ENCODE measurements at regions not wholly inside any gene's neighbourhood (a gene's known extent, or its start where the extent isn't known, plus 50 kb on each side); places are given as distances from the start of the nearest gene placed in this dataset.
A peak's percentile ranks its signal among the peaks of the same experiment; 100 is the strongest.
"Not testable (repeated sequence)": the region's sequence is repeated elsewhere in the genome, so short reads cannot be mapped to it uniquely, and the experiment has no call there.

DNA sequence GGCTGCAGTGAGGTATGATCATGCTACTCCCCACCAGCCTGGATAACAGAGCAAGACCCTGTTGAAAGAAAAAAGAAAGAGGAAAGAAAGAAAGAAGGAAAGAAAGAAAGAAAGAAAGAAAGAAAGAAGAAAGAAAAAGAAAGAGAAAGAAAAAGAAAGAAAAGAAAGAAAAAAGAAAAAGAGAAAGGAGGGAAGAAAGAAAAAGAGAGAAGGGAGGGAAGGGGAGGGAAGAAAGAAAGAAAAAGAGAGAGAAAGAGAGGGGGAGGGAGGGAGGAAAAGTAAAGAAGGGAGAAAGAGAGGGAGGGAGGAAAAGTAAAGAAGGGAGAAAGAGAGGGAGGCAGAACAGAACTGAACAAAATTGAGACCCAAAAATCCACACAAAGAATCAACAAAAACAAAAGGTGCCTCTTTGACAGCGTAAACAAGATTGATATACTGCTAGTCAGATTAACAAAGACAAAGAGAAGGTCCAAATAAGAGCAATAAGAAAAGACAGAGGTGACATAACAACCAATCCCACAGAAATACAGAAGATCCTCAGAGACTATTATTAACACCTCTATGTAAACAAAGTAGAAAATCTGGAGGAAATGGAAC lies 293.9 kb upstream of the AMIGO2 start:
- DNase-seq (ENCODE audit: low read depth, low spot score): no peak

DNA sequence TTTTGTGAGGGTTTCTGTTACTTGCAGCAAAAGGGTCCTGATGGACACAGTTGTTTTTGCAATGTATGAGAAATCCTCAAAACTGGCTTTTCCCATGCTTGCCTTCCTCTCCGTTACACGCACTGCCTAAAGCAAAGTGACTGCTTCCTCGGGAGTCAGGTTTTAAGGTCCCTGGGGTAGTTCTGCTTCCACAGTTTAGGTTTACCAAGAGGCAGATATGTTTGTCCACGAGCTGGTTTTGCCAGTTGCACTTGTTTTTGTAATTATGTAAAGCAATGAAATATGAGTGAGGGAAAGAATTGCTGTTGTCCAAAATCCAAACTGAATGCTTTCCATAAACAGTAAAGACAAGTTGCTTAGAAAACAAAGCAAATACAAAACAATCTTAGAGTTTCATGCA lies 290.7 kb upstream of the AMIGO2 start:
- no peak for DNase-seq (ENCODE audit: low read depth, low spot score)

DNA sequence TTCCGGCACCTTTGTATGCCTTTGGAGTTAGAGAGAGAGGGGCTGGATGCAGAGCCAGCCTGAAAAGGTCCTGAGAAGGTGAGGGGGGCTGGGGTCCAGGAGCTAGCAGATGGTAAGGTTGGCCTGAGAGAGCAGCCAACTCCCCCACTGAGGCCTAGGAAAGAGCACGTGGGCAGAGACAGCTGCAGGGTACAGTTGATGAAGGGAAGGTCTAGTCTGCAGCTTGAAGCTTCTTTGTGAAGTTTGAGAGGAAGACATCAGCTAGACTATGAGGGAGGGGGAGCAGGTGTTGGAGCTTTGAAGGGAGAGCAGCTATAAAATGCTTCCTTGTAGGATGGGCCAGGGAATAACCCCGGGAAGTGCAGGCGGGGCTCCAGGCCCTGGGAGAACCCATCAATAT lies 289.3 kb upstream of the AMIGO2 start:
- DNase-seq (ENCODE audit: low read depth, low spot score): no peak

DNA sequence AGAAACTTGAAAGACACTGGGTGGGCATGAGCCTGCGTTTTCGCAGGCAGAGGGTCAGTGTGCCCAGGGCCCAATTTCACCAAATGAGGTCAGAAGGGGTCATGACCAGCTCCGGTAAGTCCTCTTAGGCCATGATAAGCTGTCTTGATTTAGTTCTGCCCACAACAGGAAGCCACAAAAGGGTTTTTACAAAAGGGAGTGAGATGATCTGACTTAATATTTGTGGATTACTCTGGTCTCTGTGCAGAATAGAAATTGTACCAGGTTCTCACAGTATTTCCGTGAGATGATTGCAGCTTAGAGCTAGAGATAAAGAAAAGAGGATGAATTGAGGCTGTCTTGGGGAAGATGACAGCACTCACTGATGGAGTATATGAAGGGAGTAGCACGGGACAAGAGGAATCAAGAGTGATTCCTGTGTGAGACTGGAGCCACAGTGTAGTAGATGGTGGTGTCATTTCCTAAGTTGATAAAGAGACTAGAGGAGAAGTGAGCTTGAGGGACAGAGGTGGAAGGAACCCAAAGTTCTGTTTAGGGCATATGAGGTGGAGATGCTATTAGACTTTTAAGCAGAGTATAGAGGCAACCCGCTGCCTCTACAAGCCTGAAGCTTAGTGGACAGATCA lies 288.3 kb upstream of the AMIGO2 start:
- DNase-seq (ENCODE audit: low read depth, low spot score): no peak

DNA sequence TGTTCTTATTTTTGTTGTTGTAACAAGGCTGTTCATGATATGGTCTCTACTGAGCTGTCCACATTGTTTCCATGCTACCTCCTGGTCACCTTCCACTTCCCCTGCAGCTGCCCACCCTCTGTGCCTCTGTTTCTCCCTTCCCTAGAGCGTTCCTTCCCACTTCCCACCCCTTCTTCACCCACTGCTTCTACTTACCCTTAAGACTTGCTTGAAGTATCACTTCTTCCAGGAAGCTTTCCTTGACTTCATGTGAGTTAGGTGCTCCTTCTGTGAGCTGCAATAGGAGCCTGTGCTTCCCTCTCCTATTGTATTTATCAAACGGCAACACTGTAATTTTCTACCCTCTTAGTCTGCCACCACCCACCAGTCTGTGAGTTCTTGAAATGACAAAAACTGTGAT lies 286.8 kb upstream of the AMIGO2 start:
- no peak for DNase-seq (ENCODE audit: low read depth, low spot score)

DNA sequence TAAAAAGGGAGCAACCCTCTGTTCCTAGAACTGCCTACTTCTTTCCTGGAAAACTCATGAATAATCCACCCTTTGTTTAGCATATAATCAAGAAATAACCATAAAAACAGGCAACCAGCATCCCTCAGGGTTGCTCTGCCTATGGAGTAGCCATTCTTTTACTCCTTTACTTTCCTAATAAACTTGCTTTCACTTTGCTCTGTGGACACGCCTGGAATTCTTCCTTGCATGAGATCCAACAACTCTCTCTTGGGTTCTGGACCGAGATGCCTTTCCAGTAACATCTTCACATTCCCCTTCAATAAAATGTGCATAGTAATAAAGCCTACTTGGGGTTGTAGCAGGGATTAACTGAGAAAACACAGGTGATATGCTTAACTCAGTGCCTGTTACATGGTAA lies 286.4 kb upstream of the AMIGO2 start:
- no peak for DNase-seq (ENCODE audit: low read depth, low spot score)

DNA sequence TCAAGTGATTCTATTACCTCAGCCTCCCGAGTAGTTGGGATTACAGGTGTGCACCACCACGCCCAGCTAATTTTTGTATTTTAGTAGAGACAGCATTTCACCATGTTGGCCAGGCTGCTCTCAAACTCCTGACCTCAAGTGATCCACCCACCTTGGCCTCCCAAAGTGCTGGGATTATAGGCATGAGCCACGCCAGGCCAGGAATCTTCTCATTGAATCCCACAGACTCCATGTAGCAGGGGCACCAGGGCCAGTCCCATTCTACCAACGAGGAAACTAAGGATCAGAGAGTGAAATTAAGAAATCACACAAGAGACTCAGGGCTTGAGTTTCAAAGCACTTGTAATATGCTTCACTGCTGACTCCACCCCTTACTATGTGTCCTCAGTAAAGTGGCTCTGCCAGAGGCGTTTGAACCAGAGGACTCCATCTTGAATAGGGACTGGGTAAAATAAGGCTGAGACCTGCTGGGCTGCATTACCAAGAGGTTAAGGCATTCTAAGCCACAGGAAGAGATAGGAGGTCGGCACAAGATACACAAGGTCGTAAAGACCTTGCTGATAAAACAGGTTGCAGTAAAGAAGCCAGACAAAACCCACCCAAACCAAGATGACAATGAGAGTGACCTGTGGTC lies 285.8 kb upstream of the AMIGO2 start:
- DNase-seq (ENCODE audit: low read depth, low spot score): not testable (repeated sequence)

DNA sequence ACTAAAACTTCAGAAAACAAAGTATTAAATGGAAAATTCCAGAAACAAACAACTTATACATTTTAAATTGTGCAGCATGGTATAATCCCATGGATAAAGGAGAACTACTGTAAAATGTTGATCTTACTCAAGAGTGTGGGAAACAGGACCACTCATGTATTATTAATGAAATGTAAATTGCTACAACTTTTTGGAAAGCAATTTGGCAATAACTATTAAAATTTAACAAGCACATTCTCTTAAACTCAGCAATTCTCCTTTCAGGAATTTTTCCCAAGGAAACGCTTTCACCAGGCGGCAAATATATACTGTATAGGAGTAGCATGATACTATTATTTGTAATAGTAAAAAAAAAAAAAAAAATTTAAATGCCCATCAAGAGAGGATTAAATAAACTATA lies 284.5 kb upstream of the AMIGO2 start:
- no peak for DNase-seq (ENCODE audit: low read depth, low spot score)

DNA sequence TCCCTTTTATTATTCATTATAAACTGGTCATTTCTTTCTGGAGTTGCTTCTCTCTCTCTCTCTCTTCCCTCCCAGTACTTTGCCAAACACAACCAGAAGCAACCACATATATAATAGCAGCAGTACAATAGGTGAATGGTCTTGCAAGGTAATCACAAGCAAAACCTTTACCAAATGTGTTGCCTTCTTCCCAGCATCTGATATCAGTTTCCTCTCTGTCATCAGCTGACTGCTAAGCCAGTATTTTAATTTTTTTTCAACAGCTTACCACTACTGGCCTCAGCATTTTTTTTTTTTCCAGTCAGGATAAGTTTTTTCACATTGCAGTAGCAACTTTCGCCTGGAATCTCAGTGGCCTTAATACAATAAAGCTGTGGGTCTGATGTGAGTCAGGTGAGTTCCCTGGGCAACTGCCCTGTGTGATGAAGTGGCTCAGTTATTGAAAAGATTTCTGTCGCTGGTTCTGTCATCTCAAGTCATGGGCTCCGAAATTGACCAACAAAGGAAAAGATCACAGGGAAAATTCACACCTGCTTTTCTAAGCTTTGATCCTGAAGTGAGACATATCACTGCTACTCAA lies 282.5 kb upstream of the AMIGO2 start:
- DNase-seq (ENCODE audit: low read depth, low spot score): no peak

DNA sequence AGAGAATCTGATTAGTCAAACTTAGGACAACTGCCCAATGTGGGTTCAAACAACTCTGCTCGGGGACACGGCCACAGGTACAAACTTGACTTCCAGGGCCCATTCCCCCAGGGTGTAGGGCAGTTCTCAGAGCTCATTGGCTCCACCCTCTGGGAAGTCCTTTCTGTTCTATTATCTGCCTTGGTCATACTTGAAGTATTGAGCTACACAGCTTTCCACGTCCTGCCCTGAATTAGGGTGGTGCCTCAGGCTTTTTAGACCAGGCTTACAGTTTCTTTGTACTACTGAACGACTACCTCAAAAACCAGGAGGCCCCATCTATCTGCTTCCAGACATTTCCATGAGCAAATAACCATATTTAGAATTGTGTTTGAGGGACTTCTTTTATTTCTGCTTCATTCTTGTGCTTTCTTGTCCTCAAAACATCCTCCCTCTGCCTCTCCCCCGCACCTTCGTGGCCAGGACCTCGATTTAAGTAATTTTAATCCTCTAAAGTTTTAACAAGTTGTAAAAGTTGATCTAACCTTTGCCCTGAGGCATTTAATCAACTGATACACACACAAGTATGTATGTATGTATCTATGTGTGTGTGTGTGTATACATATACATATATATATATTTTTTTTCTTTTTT lies 281.7 kb upstream of the AMIGO2 start:
- no peak for DNase-seq (ENCODE audit: low read depth, low spot score)

DNA sequence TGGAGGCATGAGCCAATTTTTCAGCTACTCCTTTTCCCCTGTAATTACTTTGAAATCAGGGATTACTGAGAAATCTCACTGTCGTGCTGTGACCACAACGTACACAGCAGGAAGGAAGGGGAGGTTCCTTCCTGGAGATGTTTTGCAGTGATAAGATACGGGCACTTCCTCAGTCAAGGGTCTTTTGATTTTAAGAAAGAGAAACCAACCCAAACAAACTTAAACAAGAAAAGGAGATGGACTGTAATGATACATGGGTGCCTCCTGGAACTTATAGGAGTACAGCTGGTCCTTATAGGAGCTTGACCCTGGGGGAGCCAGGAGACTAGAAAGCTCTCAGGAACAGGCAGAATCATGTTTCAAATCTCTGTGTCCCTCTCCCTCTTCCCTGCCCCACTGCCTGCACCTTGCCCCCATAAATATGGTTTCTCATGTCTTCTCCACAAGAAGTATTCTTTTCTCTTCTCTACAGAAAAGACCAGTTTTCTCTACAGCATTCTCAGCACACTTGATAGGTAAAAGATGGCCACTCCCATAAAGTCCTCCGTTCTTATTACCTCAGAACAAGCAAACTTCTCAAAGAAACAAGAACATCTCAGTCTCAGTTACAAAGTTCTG lies 281.1 kb upstream of the AMIGO2 start:
- peak; percentile 72 for DNase-seq (ENCODE audit: low read depth, low spot score)

DNA sequence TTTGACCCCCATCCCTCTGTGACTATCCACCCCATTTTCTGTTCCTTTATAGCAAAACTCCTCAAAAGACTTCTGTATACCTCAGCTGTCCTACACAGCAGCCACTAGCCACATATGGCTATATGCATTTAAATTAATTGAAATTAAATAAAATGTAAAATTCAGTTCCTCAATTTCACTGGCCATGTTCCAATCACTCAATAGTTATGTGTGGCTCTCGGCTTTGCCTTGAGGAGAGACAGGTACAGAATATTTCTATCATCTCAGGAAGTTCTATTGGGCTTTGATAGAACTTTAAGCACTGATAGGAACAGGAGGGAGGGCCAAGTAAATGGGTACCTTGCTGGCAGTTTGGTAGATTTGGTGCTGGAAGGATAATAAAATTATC lies 280.3 kb upstream of the AMIGO2 start:
- no peak for DNase-seq (ENCODE audit: low read depth, low spot score)

DNA sequence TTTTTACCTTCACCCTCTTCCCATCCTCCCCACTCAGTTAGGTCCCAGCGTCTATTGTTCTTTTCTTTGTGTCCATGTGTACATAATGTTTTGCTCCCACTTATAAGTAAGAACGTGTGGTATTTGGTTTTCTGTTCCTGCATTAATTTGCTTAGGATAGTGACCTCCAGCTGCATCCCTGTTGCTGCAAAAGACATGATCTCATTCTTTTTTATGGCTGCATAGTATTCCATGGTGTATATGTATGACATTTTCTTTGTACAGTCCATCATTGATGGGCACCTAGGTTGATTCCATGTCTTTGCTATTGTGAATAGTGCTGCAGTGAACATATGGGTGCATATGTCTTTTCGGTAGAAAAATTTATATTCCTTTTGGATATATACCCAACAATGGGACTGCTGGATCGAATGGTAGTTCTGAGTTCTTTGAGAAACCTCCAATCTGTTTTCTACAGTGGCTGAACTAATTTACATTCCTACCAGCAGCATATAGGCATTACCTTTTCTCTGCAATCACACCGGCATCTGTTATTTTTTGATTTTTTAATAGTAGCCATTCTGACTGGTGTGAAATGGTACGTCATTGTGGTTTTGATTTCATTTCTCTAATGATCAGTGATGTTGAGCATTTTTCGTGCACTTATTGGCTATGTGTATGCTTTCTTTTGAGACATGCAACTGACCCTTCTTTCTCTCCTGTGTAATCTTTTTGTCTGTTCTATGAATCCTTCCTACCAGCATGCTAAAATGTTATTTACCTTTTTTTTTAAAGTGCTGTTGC lies 279.7 kb upstream of the AMIGO2 start:
- DNase-seq (ENCODE audit: low read depth, low spot score): no peak

DNA sequence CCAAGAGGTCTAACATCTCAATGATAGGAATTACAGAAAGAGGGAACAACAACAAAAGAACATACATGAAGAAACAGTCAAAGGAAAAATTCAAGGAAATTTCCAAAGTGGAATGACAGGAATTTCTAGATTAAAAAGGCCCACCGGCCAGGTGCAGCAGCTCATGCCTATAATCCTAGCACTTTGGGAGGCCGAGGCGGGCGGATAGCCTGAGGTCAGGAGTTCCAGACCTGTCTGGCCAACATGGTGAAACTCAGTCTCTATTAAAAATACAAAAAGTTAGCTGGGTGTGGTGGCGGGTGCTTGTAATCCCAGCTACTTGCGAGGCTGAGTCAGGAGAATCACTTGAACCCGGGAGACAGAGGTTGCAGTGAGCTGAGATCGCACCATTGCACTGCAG lies 277.2 kb upstream of the AMIGO2 start:
- not testable (repeated sequence) for DNase-seq (ENCODE audit: low read depth, low spot score)

DNA sequence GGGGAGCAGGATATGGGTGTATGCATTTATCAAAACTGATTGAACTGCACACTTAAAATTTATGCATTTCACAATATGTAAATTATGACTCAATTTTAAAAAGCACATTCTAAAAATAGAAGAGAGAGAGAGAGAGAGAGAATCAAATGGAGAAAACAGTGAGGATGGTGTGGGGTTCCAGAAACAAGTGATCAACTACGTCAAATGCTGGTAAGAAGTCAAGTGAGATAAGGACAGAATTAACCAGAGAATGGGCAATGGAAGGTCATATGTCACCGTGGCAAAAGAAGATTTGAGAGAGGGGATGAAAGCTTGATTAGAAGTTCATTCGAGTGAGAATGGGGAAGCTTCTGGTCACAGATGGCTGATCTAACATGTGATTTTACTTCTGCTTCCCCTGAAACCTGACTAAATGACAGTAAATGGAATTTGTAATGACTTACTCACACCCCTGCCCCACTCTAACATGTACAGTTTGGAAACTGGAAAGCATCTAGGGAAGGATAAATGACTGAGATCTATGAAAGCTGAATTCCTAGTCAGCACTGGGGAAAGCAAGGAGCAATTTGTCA lies 276.5 kb upstream of the AMIGO2 start:
- no peak for DNase-seq (ENCODE audit: low read depth, low spot score)

DNA sequence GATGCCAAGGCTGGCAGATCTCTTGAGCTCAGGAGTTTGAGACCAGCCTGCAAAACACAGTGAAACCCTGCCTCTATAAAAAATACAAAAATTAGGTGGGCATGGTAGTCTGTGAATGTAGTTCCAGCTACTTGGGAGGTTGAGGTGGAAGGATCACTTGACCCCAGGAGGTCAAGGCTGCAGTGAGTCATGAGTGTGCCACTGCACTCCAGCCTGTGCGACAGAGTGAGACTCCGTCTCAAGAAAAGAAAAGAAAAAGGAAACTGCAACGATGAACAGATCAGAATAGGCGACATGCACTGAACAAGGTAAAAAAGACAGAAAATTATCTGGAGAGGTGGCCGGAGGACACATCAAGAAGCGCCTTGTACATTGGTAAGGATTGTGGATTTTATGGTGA lies 273.7 kb upstream of the AMIGO2 start:
- DNase-seq (ENCODE audit: low read depth, low spot score): no peak

DNA sequence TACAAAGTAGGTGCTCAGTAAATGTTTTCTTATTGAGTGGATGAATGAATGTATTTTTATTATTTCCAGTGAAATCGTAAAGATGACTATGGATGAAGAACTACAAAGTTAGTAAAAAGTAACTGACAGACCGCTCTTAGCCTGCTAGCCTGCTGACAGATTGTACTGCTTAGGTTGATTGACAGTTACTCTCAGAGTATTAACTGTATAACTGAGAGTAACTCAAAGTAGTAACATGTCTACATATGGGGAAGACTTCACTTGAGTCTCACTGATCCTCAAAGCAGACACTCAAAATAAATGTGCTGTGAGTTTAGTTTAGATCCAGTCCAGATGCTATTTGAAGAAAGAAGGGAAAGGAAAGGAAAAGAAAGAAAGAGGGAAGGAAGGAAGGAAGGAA lies 272.3 kb upstream of the AMIGO2 start:
- DNase-seq (ENCODE audit: low read depth, low spot score): no peak

DNA sequence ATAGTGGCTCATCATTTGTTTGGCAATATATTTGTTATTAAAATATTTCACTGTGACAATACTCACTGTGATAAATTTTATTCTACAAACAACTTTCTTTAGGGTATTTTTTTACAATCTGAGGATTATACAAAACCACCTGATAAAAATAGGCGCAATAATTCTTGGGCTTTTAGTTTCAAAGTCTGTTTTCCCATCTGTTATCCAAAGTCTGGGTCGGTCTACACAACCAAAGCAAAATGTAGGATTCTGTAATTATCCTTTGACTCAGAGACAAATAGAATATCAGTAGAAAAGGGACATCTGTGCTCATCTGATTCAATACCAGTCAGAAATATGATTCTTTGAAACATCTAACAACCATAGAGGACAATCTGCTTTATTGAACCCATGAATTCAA lies 271.8 kb upstream of the AMIGO2 start:
- DNase-seq (ENCODE audit: low read depth, low spot score): no peak

DNA sequence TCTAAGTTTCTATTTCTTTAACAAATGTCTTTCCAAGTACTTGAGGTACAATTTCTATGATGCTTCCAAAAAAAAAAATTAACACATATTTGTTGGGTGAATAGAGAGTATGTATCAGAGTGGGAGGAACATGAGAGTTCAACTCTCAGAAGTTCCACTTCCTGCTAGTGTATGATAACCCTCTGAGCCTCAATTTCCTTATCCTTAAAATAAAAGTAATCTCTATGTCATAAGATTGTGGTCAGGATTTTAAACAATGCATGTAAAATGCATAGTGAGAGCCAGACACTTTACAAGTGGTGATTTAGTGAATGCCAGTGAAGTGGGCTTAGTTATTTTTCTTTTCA lies 270.3 kb upstream of the AMIGO2 start:
- peak; percentile 59 for DNase-seq (ENCODE audit: low read depth, low spot score)

DNA sequence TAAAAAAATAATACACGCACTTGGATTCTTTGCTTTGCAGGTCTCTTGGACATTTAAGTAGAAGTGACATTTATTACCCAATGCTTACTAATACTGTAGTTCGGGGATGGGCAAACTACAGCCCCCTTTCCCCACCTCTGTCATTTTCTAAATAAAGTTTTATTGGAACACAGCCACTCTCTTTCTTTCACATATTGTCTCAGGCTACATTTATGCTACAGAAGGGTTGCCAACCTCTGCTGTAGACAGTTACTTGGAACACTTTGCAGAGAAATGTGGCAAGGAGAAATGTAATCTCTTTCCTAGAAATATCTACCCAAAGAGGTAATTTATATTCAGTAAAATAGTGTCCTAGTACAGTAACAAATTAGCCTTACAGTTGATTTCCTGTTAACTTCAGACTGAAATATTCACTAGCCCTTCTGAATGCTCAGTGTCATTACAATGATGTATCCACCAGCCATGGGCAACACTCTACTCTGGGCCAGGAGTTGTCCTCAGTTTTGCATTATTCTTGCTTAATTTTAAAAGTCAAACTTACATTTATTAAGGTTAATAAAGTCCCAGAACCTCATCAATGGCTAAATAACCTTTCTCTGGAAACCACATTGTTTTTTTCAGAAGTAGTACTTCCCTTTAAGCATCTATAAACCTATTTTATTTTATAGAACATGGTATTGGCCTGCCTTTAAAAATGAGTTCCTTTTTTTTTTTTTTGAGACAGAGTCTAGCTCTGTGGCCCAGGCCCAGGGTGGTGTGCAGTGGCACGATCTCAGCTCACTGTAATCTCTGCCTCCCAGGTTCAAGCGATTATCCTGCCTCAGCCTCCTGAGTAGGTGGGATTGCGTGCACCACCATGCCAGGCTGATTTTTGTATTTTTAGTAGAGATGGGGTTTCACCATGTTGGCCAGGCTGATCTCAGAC lies 269.6 kb upstream of the AMIGO2 start:
- DNase-seq (ENCODE audit: low read depth, low spot score): no peak

Measured in pulmonary artery endothelial cell (primary cell).